ENCODE measurements at regions not wholly inside any gene's neighbourhood (a gene's known extent, or its start where the extent isn't known, plus 50 kb on each side); places are given as distances from the start of the nearest gene placed in this dataset.

DNA sequence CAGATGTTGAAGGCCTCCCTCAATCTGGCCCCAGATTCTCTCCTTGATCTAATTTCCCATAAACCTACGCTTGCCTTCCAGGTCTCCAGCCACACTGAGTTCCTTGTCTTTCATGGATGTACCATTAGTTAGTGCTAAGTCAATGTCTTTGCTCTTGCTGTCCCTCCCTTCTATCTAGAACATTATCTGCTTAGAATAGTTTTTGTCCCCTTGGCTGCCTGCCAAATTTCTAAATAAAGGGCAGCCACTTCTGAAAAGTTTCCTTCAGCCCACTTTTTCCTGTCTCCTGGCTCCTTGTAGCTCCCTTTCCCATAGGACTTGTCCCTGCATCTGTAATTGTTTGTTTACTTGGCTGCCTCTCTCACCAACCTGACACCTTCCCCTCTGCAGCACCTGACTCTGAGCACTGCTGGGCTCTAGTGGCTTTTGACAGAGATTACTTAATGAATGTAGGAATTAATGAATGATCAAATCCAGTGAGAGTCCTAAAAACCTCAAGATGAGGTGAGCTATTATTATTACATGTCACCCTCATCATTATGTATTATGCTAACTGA is 58.3 kb downstream of the CXCL12 start:
- 87% methylated on average over 1 of the region's 1 CpG for WGBS

DNA sequence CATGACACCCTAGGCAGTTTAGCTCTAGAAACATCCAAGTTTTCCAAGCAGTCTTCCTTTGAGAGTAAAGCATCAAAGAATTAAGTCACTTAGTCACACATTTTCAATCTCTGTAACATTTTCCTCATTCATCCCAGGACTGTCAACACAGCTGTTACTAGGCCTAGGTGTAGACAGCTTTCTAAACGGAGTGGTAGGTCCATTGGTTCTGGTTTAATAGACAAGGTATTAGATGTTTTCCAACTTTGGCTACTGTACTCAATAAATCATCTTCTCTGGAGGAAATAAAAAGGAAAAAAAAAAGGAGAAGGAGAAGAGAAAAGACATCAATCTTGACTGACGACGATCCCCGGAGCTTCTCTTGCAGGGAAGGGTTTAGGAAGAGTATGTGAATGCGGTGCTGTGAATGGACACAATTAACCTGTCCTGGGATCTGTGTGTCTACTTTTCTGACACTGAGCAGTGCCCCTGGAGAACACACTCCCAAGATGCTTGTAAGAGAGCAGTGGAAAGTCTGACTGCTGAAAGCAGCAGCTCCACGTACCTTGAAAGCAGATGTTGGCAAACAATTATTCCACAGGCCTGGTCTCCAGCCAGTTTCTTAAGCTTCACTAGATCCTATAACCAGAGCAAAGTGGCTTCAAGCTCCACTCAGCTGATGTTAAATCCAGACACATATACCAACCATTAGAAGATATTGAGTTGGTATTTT is 59.1 kb downstream of the CXCL12 start:
- H3K4me3 ChIP-seq (ENCODE audit: low read depth, low read length): no peak overlapping the region
- DNase-seq (ENCODE audit: extremely low spot score): no peak
- no peaks in the 10 kb centered on the region for H3K4me1 ChIP-seq (ENCODE audit: insufficient read depth)
- H3K36me3 ChIP-seq (ENCODE audit: insufficient read depth): no peaks in the 10 kb centered on the region
- WGBS: 64% methylated on average over 6 of the region's 6 CpGs
- no peak overlapping the region for H3K27ac ChIP-seq (ENCODE audit: low read depth)

More for the DNA sequence above, 58.3 kb downstream of the CXCL12 start:
- H3K27ac ChIP-seq (ENCODE audit: low read depth): no peak overlapping the region
- H3K4me1 ChIP-seq (ENCODE audit: insufficient read depth): no peaks in the 10 kb centered on the region
- H3K4me3 ChIP-seq (ENCODE audit: low read depth, low read length): no peak overlapping the region
- DNase-seq (ENCODE audit: extremely low spot score): no peak
- H3K36me3 ChIP-seq (ENCODE audit: insufficient read depth): no peaks in the 10 kb centered on the region

DNA sequence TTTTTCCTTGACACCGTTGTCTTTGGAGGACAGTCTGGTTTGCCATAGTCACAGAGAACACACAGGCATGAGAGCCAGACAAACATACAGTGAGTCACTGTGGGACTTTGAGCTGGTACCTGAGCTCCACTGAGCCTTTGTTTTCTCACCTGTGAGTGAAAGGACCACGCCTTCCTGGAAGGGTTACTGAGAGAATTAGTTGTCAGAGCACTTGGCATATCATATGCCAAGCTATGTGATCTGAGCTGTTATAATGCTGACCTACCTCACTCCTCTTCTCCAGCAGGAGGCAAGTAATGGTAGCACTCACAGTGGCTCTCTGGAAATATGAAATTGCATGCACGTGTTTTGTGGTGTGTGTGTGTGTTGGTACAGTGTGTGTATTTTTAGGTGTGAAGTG is 59.7 kb downstream of the CXCL12 start:
- 88% methylated on average over 3 of the region's 3 CpGs for WGBS
- Histone ChIP-seq H3K4me1 (ENCODE audit: insufficient read depth) (no peaks in the 10 kb centered on the region), H3K4me3 (ENCODE audit: low read depth, low read length) (no peak overlapping the region), H3K27ac (ENCODE audit: low read depth) (no peak overlapping the region), H3K36me3 (ENCODE audit: insufficient read depth) (no peaks in the 10 kb centered on the region)
- DNase-seq (ENCODE audit: extremely low spot score): no peak

DNA sequence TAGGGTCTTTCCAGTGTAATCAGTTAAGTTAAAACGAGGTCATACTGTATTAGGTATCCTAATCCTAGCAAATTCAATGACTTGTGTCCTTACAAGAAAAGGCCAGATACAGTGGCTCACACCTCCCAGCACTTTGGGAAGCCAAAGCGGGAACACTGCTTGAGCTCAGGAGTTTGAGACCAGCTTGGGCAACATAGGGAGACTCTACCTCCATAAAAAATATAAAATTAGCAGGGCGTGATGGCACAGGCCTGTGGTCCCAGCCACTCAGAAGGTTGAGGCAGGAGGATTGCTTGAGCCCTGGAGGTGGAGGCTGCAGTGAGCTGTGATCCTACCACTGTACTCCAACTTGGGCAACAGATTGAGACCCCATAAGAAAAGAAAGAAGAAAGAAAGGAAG is 61.1 kb downstream of the CXCL12 start:
- H3K4me1 ChIP-seq (ENCODE audit: insufficient read depth): no peaks in the 10 kb centered on the region
- no peaks in the 10 kb centered on the region for H3K36me3 ChIP-seq (ENCODE audit: insufficient read depth)
- no peak overlapping the region for H3K27ac ChIP-seq (ENCODE audit: low read depth)
- H3K4me3 ChIP-seq (ENCODE audit: low read depth, low read length): no peak overlapping the region
- WGBS: 95% methylated on average over 3 of the region's 3 CpGs
- DNase-seq (ENCODE audit: extremely low spot score): no peak

DNA sequence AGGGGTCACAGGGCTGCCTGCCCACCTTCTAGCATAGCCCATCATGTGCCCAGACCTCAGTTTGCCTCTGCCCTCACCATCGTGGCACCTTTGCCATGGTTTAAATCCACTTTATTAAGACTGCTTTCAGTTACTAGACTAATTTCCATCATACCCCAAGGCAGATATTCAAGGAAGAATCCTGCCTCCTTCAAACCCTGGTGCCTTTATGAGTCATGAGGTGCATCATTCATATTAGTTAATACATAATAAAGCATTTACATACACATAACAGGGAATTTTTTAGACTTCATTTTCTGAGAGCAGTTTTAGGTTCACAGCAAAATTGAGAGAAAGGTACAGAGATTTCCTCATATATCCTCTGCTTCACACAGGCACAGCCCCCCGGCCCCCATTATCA is 62.8 kb downstream of the CXCL12 start:
- Histone ChIP-seq H3K4me1 (ENCODE audit: insufficient read depth) (no peaks in the 10 kb centered on the region), H3K36me3 (ENCODE audit: insufficient read depth) (no peaks in the 10 kb centered on the region), H3K4me3 (ENCODE audit: low read depth, low read length) (no peak overlapping the region), H3K27ac (ENCODE audit: low read depth) (no peak overlapping the region)
- WGBS: 72% methylated on average over 2 of the region's 2 CpGs
- no peak for DNase-seq (ENCODE audit: extremely low spot score)

DNA sequence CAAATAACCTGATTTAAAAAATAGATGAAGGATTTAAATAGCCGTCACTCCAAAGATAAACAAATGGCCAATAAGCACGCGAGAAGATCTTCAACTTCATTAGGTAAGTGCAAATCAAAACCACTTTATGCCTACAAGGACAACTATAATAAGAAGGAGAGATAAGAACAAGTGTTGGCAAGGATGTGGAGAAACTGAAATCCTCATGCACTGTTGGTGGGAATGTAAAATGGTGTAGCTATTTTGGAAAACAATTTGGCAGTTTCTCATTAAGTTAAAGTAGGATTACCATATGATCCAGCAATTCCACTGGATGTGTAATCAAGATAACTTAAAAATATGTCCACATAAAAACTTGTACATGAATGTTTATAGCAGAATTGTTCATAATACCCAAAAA is 64.1 kb downstream of the CXCL12 start:
- WGBS: 35% methylated on average over 3 of the region's 3 CpGs
- no peak for DNase-seq (ENCODE audit: extremely low spot score)
- H3K36me3 ChIP-seq (ENCODE audit: insufficient read depth): no peaks in the 10 kb centered on the region
- H3K27ac ChIP-seq (ENCODE audit: low read depth): no peak overlapping the region
- H3K4me3 ChIP-seq (ENCODE audit: low read depth, low read length): no peak overlapping the region
- H3K4me1 ChIP-seq (ENCODE audit: insufficient read depth): no peaks in the 10 kb centered on the region

DNA sequence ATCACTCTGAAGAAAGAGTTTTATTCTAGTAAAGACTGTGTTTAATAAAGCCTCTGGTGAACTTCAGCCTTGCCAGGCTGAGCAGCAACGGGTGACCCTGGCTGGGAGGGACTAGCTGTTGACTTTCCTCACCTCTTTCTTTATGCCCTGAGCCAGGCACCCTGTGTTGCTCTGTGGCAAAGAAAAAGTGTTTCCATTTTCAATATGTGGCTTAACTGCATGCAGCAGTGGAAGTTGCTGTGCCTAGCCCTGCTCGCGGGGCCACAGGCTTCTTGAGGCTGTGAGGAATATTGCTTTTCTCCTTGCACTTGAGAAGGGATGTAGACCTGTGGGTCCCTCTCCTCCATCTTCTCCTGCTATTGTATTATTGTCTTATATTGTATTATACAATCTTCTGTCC is 67.0 kb downstream of the CXCL12 start:
- no peaks in the 10 kb centered on the region for H3K4me1 ChIP-seq (ENCODE audit: insufficient read depth)
- 88% methylated on average over 3 of the region's 3 CpGs for WGBS
- DNase-seq (ENCODE audit: extremely low spot score): no peak

DNA sequence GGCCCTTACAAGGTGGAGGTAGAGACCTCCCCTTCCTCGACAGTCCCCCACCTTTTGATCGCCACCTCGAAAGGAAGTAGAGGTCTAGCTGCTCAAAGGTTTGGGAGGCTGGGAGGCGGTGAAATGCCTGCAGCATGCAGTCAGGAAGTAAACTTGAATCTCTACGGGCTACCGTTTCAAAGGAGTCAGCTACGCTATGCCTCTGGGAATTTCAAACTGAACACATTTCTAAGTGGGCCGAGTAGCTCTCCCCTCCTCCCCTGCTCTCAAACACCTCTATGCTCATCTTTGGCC is 68.0 kb downstream of the CXCL12 start:
- no peaks in the 10 kb centered on the region for H3K4me1 ChIP-seq (ENCODE audit: insufficient read depth)
- H3K4me3 ChIP-seq (ENCODE audit: low read depth, low read length): no peak overlapping the region
- H3K36me3 ChIP-seq (ENCODE audit: insufficient read depth): no peaks in the 10 kb centered on the region
- no peak for DNase-seq (ENCODE audit: extremely low spot score)
- no peak overlapping the region for H3K27ac ChIP-seq (ENCODE audit: low read depth)
- 91% methylated on average over 8 of the region's 8 CpGs for WGBS

More for the DNA sequence above, 67.0 kb downstream of the CXCL12 start:
- Histone ChIP-seq H3K4me3 (ENCODE audit: low read depth, low read length) (no peak overlapping the region), H3K27ac (ENCODE audit: low read depth) (no peak overlapping the region), H3K36me3 (ENCODE audit: insufficient read depth) (no peaks in the 10 kb centered on the region)

DNA sequence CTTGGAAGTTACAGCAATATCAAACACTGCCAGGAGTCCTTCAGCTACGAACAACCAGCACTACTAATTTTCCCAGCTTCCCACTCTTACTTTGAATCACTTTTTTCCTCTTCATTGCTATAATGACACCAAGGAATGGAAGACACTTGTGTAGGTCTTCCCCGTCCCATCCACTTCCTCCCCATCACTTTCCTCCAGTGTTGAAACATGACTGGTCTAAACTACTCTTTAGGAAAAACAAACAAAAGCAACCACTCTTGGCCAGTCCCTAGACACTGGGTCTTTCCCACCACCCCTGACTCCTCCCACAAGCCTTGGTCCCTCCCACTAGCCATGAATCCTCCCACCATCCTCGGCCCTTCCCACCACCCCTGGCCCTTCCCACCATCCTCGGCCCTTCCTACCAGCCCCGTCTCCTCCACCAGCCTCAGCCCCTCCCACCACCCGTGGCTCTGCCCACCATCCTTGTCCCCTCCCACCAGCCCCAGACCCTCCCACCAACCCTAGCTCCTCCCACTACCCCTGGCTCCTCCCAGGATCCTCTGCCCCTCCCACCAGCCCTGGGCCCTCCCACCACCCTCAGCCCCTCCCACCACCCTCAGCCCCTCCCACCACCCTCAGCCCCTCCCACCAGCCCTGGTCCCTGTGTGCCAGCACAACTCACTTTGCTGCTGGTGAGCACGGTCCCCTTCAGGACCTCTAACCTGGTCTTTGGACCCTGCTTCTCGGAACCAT is 68.5 kb downstream of the CXCL12 start:
- H3K4me1 ChIP-seq (ENCODE audit: insufficient read depth): no peaks in the 10 kb centered on the region
- no peak overlapping the region for H3K4me3 ChIP-seq (ENCODE audit: low read depth, low read length)
- H3K36me3 ChIP-seq (ENCODE audit: insufficient read depth): no peaks in the 10 kb centered on the region
- H3K27ac ChIP-seq (ENCODE audit: low read depth): no peak overlapping the region
- WGBS: 87% methylated on average over 8 of the region's 8 CpGs
- no peak for DNase-seq (ENCODE audit: extremely low spot score)

DNA sequence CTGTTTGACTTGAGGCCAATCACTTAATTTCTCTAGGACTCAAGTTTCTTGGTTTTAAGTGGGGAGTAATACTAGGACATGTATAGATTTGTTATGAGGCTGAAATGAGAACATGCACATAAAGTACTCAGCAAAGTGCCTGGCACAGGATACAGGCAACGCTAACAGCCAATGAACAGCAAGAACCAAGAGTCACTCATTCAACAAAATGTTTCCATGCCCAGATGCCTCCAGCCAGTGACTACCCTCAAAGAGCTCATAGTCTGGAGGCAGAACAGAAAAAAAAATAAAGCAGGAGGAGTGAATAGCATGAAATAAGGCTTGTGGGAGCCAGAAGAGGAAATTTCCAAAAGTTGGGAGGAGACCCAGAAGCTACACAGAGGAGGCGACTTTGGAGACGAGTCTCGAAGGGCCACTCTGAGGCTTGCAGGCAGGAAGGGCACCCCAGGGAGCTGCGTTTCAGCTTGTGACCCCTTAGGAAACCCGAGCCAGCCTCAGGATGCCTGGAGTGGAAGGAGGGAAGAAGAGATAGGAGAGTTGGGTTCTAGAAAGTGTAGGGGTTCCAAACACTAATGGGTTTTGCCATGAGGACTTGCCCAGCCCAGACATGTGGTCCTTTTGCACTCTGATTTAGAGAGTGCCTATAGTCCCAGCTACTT is 70.0 kb downstream of the CXCL12 start:
- H3K4me3 ChIP-seq (ENCODE audit: low read depth, low read length): no peak overlapping the region
- WGBS: 87% methylated on average over 6 of the region's 6 CpGs

DNA sequence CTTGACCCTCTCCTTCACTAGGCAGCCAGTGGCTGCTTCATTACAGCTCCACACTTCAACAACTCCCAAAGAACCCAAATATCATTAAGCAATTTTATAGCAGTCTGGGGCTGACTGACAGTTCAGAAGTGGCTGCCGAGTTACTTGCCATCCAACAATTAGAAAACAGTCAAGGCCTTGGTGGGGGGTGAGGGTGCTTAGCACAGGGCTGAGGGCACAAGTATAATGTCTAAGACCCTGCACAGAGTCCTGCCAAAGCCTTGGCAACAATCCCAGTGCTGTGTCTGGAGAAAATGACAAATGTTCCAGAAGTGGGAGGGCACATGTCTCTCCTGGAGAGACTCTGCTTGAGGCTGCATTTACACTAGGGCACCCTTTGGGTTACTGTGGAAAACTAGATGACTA is 71.1 kb downstream of the CXCL12 start:
- Histone ChIP-seq H3K36me3 (ENCODE audit: insufficient read depth) (no peaks in the 10 kb centered on the region), H3K27ac (ENCODE audit: low read depth) (no peak overlapping the region), H3K4me1 (ENCODE audit: insufficient read depth) (no peaks in the 10 kb centered on the region), H3K4me3 (ENCODE audit: low read depth, low read length) (no peak overlapping the region)
- DNase-seq (ENCODE audit: extremely low spot score): no peak
- 91% methylated on average over 1 of the region's 1 CpG for WGBS

More for the DNA sequence above, 70.0 kb downstream of the CXCL12 start:
- H3K36me3 ChIP-seq (ENCODE audit: insufficient read depth): no peaks in the 10 kb centered on the region
- DNase-seq (ENCODE audit: extremely low spot score): no peak
- no peaks in the 10 kb centered on the region for H3K4me1 ChIP-seq (ENCODE audit: insufficient read depth)
- no peak overlapping the region for H3K27ac ChIP-seq (ENCODE audit: low read depth)

DNA sequence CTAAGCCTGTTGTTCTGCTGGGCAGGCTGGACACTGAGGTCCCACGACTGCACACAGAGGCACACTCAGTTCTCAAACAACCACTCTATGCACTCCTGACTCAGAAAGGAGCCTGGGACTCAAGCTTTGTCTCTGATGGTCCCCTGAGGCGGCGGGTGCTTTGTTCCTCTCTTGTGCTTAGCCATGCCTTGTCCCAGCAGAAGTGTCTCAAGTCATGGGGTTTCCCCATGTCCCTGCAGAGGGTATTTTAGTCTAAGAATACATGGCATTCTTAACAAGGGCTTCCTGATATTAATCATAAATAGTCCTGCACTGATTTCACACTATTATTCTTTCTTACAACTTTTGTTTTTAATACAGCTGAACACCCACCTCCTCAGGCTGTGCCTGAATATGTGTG is 72.5 kb downstream of the CXCL12 start:
- DNase-seq (ENCODE audit: extremely low spot score): no peak
- no peak overlapping the region for H3K4me3 ChIP-seq (ENCODE audit: low read depth, low read length)
- H3K36me3 ChIP-seq (ENCODE audit: insufficient read depth): no peaks in the 10 kb centered on the region
- WGBS: 78% methylated on average over 3 of the region's 3 CpGs
- no peak overlapping the region for H3K27ac ChIP-seq (ENCODE audit: low read depth)
- no peaks in the 10 kb centered on the region for H3K4me1 ChIP-seq (ENCODE audit: insufficient read depth)

DNA sequence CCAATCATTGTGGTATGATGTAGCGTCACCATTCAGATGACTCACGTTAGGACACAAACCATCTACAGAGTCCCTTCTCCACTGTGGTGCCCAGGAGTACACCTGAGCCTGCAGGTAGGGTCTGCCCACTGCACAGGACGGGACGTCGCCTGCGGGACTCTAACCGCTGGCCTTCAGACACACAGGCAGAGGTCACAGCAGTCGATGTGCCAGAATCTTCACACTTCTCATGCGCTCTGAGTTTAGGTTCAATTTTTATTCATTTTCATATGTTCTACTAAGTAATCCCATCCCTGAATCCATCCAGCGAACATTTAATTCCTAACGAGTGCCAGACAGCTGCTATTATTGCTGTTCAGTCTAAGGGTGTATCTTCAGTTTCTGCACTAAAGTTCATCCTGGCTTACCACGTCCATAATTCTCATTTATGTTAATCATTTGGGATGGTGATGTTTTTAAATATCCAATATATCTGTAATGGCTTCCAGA is 73.3 kb downstream of the CXCL12 start:
- no peaks in the 10 kb centered on the region for H3K36me3 ChIP-seq (ENCODE audit: insufficient read depth)
- 81% methylated on average over 12 of the region's 12 CpGs for WGBS
- no peak overlapping the region for H3K27ac ChIP-seq (ENCODE audit: low read depth)
- H3K4me3 ChIP-seq (ENCODE audit: low read depth, low read length): no peak overlapping the region
- H3K4me1 ChIP-seq (ENCODE audit: insufficient read depth): no peaks in the 10 kb centered on the region
- DNase-seq (ENCODE audit: extremely low spot score): no peak
